ENCODE measurements at regions not wholly inside any gene's neighbourhood (a gene's known extent, or its start where the extent isn't known, plus 50 kb on each side); places are given as distances from the start of the nearest gene placed in this dataset.
"Not testable (repeated sequence)": the region's sequence is repeated elsewhere in the genome, so short reads cannot be mapped to it uniquely, and the experiment has no call there.

GRCh38 chr6:4259391-4259790 lies 124.0 kb upstream of the ECI2 start:
- DNase-seq (ENCODE audit: low read depth in 2 of 2), result no peak
- no peak for TF ChIP-seq CTCF (IDR thresholded peaks at IDR 0.05; ENCODE audit: low read depth, low read length)
- no peak overlapping the region for H3K4me3 ChIP-seq (replicated peaks in 1 of 2; ENCODE audit: low read depth in 2 of 2, low read length in 2 of 2)

GRCh38 chr6:4258733-4259132 lies 123.4 kb upstream of the ECI2 start:
- no peak overlapping the region for H3K4me3 ChIP-seq (replicated peaks in 1 of 2; ENCODE audit: low read depth in 2 of 2, low read length in 2 of 2)
- DNase-seq (ENCODE audit: low read depth in 2 of 2), result no peak
- TF ChIP-seq CTCF (IDR thresholded peaks at IDR 0.05; ENCODE audit: low read depth, low read length), result no peak

GRCh38 chr6:4256969-4257368 lies 121.6 kb upstream of the ECI2 start:
- TF ChIP-seq CTCF (IDR thresholded peaks at IDR 0.05; ENCODE audit: low read depth, low read length), result no peak
- no peak overlapping the region for H3K4me3 ChIP-seq (replicated peaks in 1 of 2; ENCODE audit: low read depth in 2 of 2, low read length in 2 of 2)
- peak in 1 of 2 donors; percentile 39 for DNase-seq (ENCODE audit: low read depth in 2 of 2)

- TF ChIP-seq CTCF (IDR thresholded peaks at IDR 0.05; ENCODE audit: low read depth, low read length), result peak; percentile 78
- DNase-seq (ENCODE audit: low read depth in 2 of 2), result peak; percentile 77 to 87
These were observed 118.3 kb upstream of the ECI2 start for GRCh38 chr6:4253604-4254231.

GRCh38 chr6:4252445-4252844 lies 117.1 kb upstream of the ECI2 start:
- not testable (repeated sequence) for H3K4me3 ChIP-seq (replicated peaks in 1 of 2; ENCODE audit: low read depth in 2 of 2, low read length in 2 of 2); DNase-seq (ENCODE audit: low read depth in 2 of 2)

More at GRCh38 chr6:4253604-4254231, 118.3 kb upstream of the ECI2 start:
- no peak overlapping the region for H3K4me3 ChIP-seq (replicated peaks in 1 of 2; ENCODE audit: low read depth in 2 of 2, low read length in 2 of 2)

- H3K4me3 ChIP-seq (replicated peaks in 1 of 2; ENCODE audit: low read depth in 2 of 2, low read length in 2 of 2), result no peak overlapping the region
- no peak for TF ChIP-seq CTCF (IDR thresholded peaks at IDR 0.05; ENCODE audit: low read depth, low read length)
- DNase-seq (ENCODE audit: low read depth in 2 of 2), result no peak
These were observed 115.3 kb upstream of the ECI2 start for GRCh38 chr6:4250645-4251044.

GRCh38 chr6:4243832-4244231 lies 108.5 kb upstream of the ECI2 start:
- DNase-seq (ENCODE audit: low read depth in 2 of 2); H3K4me3 ChIP-seq (replicated peaks in 1 of 2; ENCODE audit: low read depth in 2 of 2, low read length in 2 of 2): not testable (repeated sequence)

GRCh38 chr6:4243237-4243636 lies 107.9 kb upstream of the ECI2 start:
- no peak for DNase-seq (ENCODE audit: low read depth in 2 of 2)
- TF ChIP-seq CTCF (IDR thresholded peaks at IDR 0.05; ENCODE audit: low read depth, low read length), result no peak
- no peak overlapping the region for H3K4me3 ChIP-seq (replicated peaks in 1 of 2; ENCODE audit: low read depth in 2 of 2, low read length in 2 of 2)
